GM08714 (cell line): ENCODE measurements at regions not wholly inside any gene's neighbourhood (a gene's known extent, or its start where the extent isn't known, plus 50 kb on each side); places are given as distances from the start of the nearest gene placed in this dataset.
"Not testable (repeated sequence)": the region's sequence is repeated elsewhere in the genome, so short reads cannot be mapped to it uniquely, and the experiment has no call there.

Source experiments
- H3K4me3 ChIP-seq: fragments of 200-500 bp; sonication (Bioruptor generic); 2 replicates; pipeline ENCODE4 v1.5.1; 2014; ENCODE audit warnings: mild to moderate bottlenecking, low read length, inconsistent platforms
- ZNF274 ChIP-seq: IDR thresholded peaks from 2 replicates; pipeline ENCODE4 v1.6.1; 2012; ENCODE audit warnings: mild to moderate bottlenecking, low read depth, low read length

- TF ChIP-seq ZNF274: no peak
- no peak overlapping the region for H3K4me3 ChIP-seq
Observed at GRCh38 chr12:25670076-25671055, 117.3 kb upstream of the LMNTD1 start.

- TF ChIP-seq ZNF274: no peak
- H3K4me3 ChIP-seq: no peak overlapping the region
Observed at GRCh38 chr12:25675808-25676207, 122.7 kb upstream of the LMNTD1 start.

- no peak overlapping the region for H3K4me3 ChIP-seq
- TF ChIP-seq ZNF274: no peak
Observed at GRCh38 chr12:25677232-25677937, 124.3 kb upstream of the LMNTD1 start.

GRCh38 chr12:25681580-25681979, 128.5 kb upstream of the LMNTD1 start:
- no peak for TF ChIP-seq ZNF274
- H3K4me3 ChIP-seq: no peak overlapping the region

- TF ChIP-seq ZNF274: no peak
- no peak overlapping the region for H3K4me3 ChIP-seq
Observed at GRCh38 chr12:25682421-25682820, 129.3 kb upstream of the LMNTD1 start.

GRCh38 chr12:25684070-25684469, 131.0 kb upstream of the LMNTD1 start:
- H3K4me3 ChIP-seq: no peak overlapping the region
- TF ChIP-seq ZNF274: no peak

GRCh38 chr12:25686351-25686750, 133.3 kb upstream of the LMNTD1 start:
- H3K4me3 ChIP-seq: no peak overlapping the region
- TF ChIP-seq ZNF274: no peak

- H3K4me3 ChIP-seq: no peak overlapping the region
- TF ChIP-seq ZNF274: no peak
Observed at GRCh38 chr12:25687226-25687625, 134.1 kb upstream of the LMNTD1 start.

GRCh38 chr12:25688851-25689250, 135.8 kb upstream of the LMNTD1 start:
- not testable (repeated sequence) for H3K4me3 ChIP-seq

GRCh38 chr12:25689996-25690501, 137.0 kb upstream of the LMNTD1 start:
- no peak overlapping the region for H3K4me3 ChIP-seq
- TF ChIP-seq ZNF274: no peak

- no peak overlapping the region for H3K4me3 ChIP-seq
- TF ChIP-seq ZNF274: no peak
Observed at GRCh38 chr12:25690996-25691864, 138.1 kb upstream of the LMNTD1 start.

- H3K4me3 ChIP-seq: no peak overlapping the region
- no peak for TF ChIP-seq ZNF274
Observed at GRCh38 chr12:25691865-25692114, 138.7 kb upstream of the LMNTD1 start.

GRCh38 chr12:25692115-25693035, 139.3 kb upstream of the LMNTD1 start:
- no peak overlapping the region for H3K4me3 ChIP-seq
- no peak for TF ChIP-seq ZNF274
